ENCODE measurements at regions not wholly inside any gene's neighbourhood (a gene's known extent, or its start where the extent isn't known, plus 50 kb on each side); places are given as distances from the start of the nearest gene placed in this dataset.

GRCh38 chr7:359766-360361 is 69.9 kb downstream of the FOXL3 start:
- CTCF ChIA-PET: no interaction called here
- Histone ChIP-seq H3K9me3 (replicated peaks; ENCODE audit: control insufficient read depth, insufficient read depth, low read length) (no peaks in the 10 kb centered on the region), H3K27me3 (ENCODE audit: control insufficient read depth in 2 of 2, insufficient read depth in 2 of 2, low read length in 2 of 2) (no peaks in the 10 kb centered on the region), H3K4me1 (ENCODE audit: control insufficient read depth, extremely low read depth, insufficient read depth, low read length) (peaks cover 12% of the 10 kb centered on the region), H3K4me3 (replicated peaks in 1 of 3; ENCODE audit: insufficient read depth in 1 of 3, low read depth in 1 of 3, low read length in 3 of 3) (no peak overlapping the region), H3K79me2 (ENCODE audit: control insufficient read depth, insufficient read depth, low read length) (no peaks in the 10 kb centered on the region), H3K9me1 (replicated peaks; ENCODE audit: control insufficient read depth, extremely low read depth, insufficient read depth, low read length) (no peaks in the 10 kb centered on the region), H3K36me3 (ENCODE audit: control insufficient read depth in 2 of 2, extremely low read depth in 1 of 2, insufficient read depth in 2 of 2, low read length in 2 of 2) (no peaks in the 10 kb centered on the region), H3K27ac (ENCODE audit: insufficient read depth, low read depth, low read length) (no peak overlapping the region), H2AFZ (ENCODE audit: low read depth, low read length) (no peak overlapping the region), H3K4me2 (ENCODE audit: insufficient read depth, low read length) (no peak overlapping the region), H4K20me1 (replicated peaks; ENCODE audit: control insufficient read depth, extremely low read depth, insufficient read depth, low read length) (no peaks in the 10 kb centered on the region), H3K9ac (replicated peaks; ENCODE audit: extremely low read depth, insufficient read depth, low read length) (no peak overlapping the region)
- intact Hi-C loops (cut with micrococcal nuclease) (no loop called here), dilution Hi-C loops (cut with MboI; ENCODE audit: extremely low pct_ligation_motif_present, low sequenced_read_pairs) (no loop called here)
- POLR2A ChIA-PET: no interaction called here
- no peak for TF ChIP-seq POLR2A (IDR thresholded peaks at IDR 0.05; ENCODE audit: low read depth, low read length)
- TF ChIP-seq MAX (IDR thresholded peaks at IDR 0.05; ENCODE audit: insufficient read depth, insufficient read length): no peak
- TF ChIP-seq EZH2 (IDR thresholded peaks at IDR 0.05; ENCODE audit: borderline replicate concordance, low read depth, low read length, severe bottlenecking): no peak
- no peak for TF ChIP-seq FOS (IDR thresholded peaks at IDR 0.05; ENCODE audit: borderline replicate concordance, insufficient read depth, low read length)
- no peak for TF ChIP-seq CTCF (IDR thresholded peaks at IDR 0.05; ENCODE audit: extremely low read depth in 1 of 2, insufficient read depth in 1 of 2, low read depth in 1 of 2, low read length in 2 of 2)
- no peak for TF ChIP-seq MYC (IDR thresholded peaks at IDR 0.05; ENCODE audit: low read depth, low read length)
- TF ChIP-seq GATA2 (IDR thresholded peaks at IDR 0.05; ENCODE audit: insufficient read depth, insufficient read length, low read depth, low read length): no peak
- no peak for TF ChIP-seq POLR2AphosphoS5 (IDR thresholded peaks at IDR 0.05; ENCODE audit: insufficient read depth, low read depth, low read length)
- no peak for TF ChIP-seq JUN (IDR thresholded peaks at IDR 0.05; ENCODE audit: borderline replicate concordance, insufficient read depth, insufficient read length, low read depth)
- FAIRE-seq (no peak), DNase-seq (ENCODE audit: low read depth, low spot score) (no peak)
- no TSS peak for BruUV-seq (replicated peaks)

All from endothelial cell of umbilical vein (primary cell).